Upper lobe of left lung (tissue), 6 donors: ENCODE measurements at regions not wholly inside any gene's neighbourhood (a gene's known extent, or its start where the extent isn't known, plus 50 kb on each side); places are given as distances from the start of the nearest gene placed in this dataset.

Experiments
- ATAC-seq, 2 donors: fragments of 200-7000 bp; cut with Tn5 transposase; one replicate each; pipeline ENCODE4 v1.9.1; 2022; ENCODE audit warnings: mild to moderate bottlenecking in 2 of 2, moderate library complexity in 2 of 2; ENCODE audit not compliant: low FRiP score in 2 of 2
- DNase-seq, 2 donors: peaks; one replicate each; pipeline ENCODE4 v3.0.0-alpha.2; 2019 to 2020
- H3K27ac ChIP-seq, 4 donors: fragments of 200-600 bp; sonication (generic); one replicate each; pipeline ENCODE4 v1.5.1; 2016 to 2019
- H3K27me3 ChIP-seq, 4 donors: fragments of 200-600 bp; sonication (generic); one replicate each; pipeline ENCODE4 v1.5.1; 2017 to 2019
- H3K36me3 ChIP-seq, 4 donors: fragments of 200-600 bp; sonication (generic); one replicate each; pipeline ENCODE4 v1.5.1; 2016 to 2019
- H3K4me1 ChIP-seq, 4 donors: fragments of 200-600 bp; sonication (generic); one replicate each; pipeline ENCODE4 v1.5.1; 2018 to 2019
- H3K4me3 ChIP-seq, 4 donors: fragments of 200-600 bp; sonication (generic); one replicate each; pipeline ENCODE4 v1.5.1; 2017 to 2019; ENCODE audit warnings: mild to moderate bottlenecking in 2 of 4, moderate library complexity in 1 of 4
- H3K9me3 ChIP-seq, 4 donors: fragments of 200-600 bp; sonication (generic); one replicate each; pipeline ENCODE4 v1.5.1; 2018 to 2019
- CTCF ChIP-seq, 6 experiments: fragments of 450-650 bp in 4 of 6; fragments of 200-600 bp in 2 of 6; sonication (generic) in 2 of 6; IDR thresholded peaks; one replicate each; pipeline ENCODE4 v1.5.1; 2016 to 2019; ENCODE audit warnings: antibody characterized with exemption in 6 of 6
- EP300 ChIP-seq, 4 donors: sonication (generic); formaldehyde crosslinking; IDR thresholded peaks; one replicate each; pipeline ENCODE4 v1.5.1; 2017; ENCODE audit warnings: antibody characterized with exemption in 4 of 4, control low read depth in 2 of 4
- POLR2A ChIP-seq, 4 donors: fragments of 450-650 bp; IDR thresholded peaks; one replicate each; pipeline ENCODE4 v1.5.1; 2016 to 2017; ENCODE audit warnings: antibody characterized with exemption in 4 of 4, mild to moderate bottlenecking in 2 of 4
- POLR2AphosphoS5 ChIP-seq, 2 donors: sonication (generic); formaldehyde crosslinking; IDR thresholded peaks; one replicate each; pipeline ENCODE4 v1.5.1; 2017; ENCODE audit warnings: antibody characterized with exemption in 2 of 2
- WGBS, 2 donors: methylation state at CpG; one replicate each; pipeline ENCODE4 v1.1.5; 2017 to 2018; 5-methylcytosine and 5-hydroxymethylcytosine counted together
- donor health status: DM: no; HTN: no; CAD: no; lungs with moderate emphysema.
- donor health status: DM: no; HTN: yes; CAD: no; lungs with severe emphysema.

GRCh38 chr4:71251261-71251660, 87.6 kb upstream of the SLC4A4 start:
- peak in 1 of 2 donors; percentile 71 for ATAC-seq
- 59 to 60% methylated on average over 2 of the region's 2 CpGs for WGBS, 2 donors
- no peak for TF ChIP-seq POLR2A (IDR thresholded peaks at IDR 0.05)
- TF ChIP-seq POLR2AphosphoS5 (IDR thresholded peaks at IDR 0.05), result no peak
- TF ChIP-seq CTCF (IDR thresholded peaks at IDR 0.05), result no peak
- TF ChIP-seq EP300 (IDR thresholded peaks at IDR 0.05), result no peak

DNA sequence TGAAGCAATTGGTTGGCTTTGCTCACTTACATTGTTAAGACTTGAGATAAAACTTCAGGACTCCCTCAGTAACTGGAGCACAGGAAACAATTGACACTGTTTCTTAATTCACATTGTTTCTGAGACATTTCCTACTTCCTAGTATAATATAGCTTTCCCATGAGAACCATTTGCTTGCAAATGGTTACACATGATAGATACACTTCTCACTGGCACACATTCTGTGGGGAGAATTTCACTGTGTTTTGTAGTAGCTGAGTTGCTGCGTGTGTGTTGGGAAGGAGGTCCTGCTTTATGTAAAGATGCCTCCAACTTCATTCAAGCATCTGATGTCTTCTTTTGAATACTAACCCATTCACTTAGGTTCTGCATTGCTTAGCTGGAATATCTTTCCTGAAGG, 85.3 kb upstream of the SLC4A4 start:
- ATAC-seq (no peak), DNase-seq (no peak)
- Histone ChIP-seq H3K27ac (no peak overlapping the region), H3K4me1 (peaks cover 0 to 10% (median 5%) of the 10 kb centered on the region in 4 donors), H3K4me3 (no peak overlapping the region), H3K9me3 (no peaks in the 10 kb centered on the region), H3K27me3 (no peaks in the 10 kb centered on the region), H3K36me3 (no peaks in the 10 kb centered on the region)
- WGBS, 2 donors, result 54 to 65% methylated on average over 1 of the region's 1 CpG
- TF ChIP-seq EP300 (IDR thresholded peaks at IDR 0.05), result no peak
- no peak for TF ChIP-seq POLR2AphosphoS5 (IDR thresholded peaks at IDR 0.05)
- no peak for TF ChIP-seq CTCF (IDR thresholded peaks at IDR 0.05)
- no peak for TF ChIP-seq POLR2A (IDR thresholded peaks at IDR 0.05)

More at GRCh38 chr4:71251261-71251660, 87.6 kb upstream of the SLC4A4 start:
- DNase-seq, result no peak
- no peaks in the 10 kb centered on the region for H3K9me3 ChIP-seq
- no peak overlapping the region for H3K4me3 ChIP-seq
- no peaks in the 10 kb centered on the region for H3K27me3 ChIP-seq
- no peak overlapping the region for H3K27ac ChIP-seq
- peaks cover 0 to 10% (median 5%) of the 10 kb centered on the region in 4 donors for H3K4me1 ChIP-seq
- no peaks in the 10 kb centered on the region for H3K36me3 ChIP-seq

DNA sequence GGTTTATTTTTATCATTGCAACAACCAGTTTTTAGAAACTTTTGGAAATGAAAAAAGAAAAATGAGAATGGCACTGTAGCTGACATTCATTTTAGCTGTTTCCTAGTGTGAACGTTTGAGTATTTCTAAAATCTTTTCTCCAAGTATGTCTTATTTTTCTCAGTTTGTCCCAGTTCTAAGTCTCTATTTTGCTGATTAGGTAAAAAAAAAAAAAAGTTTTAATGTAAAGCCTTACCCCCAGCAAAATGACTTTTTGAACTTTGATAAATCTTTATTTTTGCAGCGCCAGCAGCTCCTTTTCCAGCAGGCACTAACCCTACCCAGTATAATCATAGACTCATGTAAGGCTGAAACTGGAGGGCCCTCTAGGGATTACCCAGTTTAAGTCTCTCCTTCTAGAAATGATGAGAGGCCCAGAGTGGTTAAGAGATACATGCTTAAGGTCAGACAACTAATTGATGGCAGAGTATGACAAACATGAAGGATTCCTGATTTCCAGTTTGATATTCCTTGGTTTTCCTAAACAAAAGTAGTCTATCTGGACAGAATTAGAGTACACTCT, 84.3 kb upstream of the SLC4A4 start:
- H3K27ac ChIP-seq, result no peak overlapping the region
- H3K4me1 ChIP-seq, result peaks cover 3 to 13% (median 8%) of the 10 kb centered on the region in 4 donors
- no peak for TF ChIP-seq POLR2A (IDR thresholded peaks at IDR 0.05)
- no peak for TF ChIP-seq CTCF (IDR thresholded peaks at IDR 0.05)
- no peak for TF ChIP-seq EP300 (IDR thresholded peaks at IDR 0.05)
- no peak for TF ChIP-seq POLR2AphosphoS5 (IDR thresholded peaks at IDR 0.05)
- peak in 1 of 2 donors; percentile 38 for ATAC-seq
- H3K36me3 ChIP-seq, result no peaks in the 10 kb centered on the region
- H3K9me3 ChIP-seq, result no peaks in the 10 kb centered on the region
- no peak for DNase-seq
- no peaks in the 10 kb centered on the region for H3K27me3 ChIP-seq
- 66 to 72% methylated on average over 2 of the region's 2 CpGs for WGBS, 2 donors
- H3K4me3 ChIP-seq, result no peak overlapping the region

GRCh38 chr4:71255976-71256375, 82.8 kb upstream of the SLC4A4 start:
- no peaks in the 10 kb centered on the region for H3K27me3 ChIP-seq
- H3K4me3 ChIP-seq, result no peak overlapping the region
- no peak for TF ChIP-seq CTCF (IDR thresholded peaks at IDR 0.05)
- WGBS, 2 donors, result 92 to 95% methylated on average over 1 of the region's 1 CpG
- H3K36me3 ChIP-seq, result no peaks in the 10 kb centered on the region
- DNase-seq (no peak), ATAC-seq (no peak)
- H3K4me1 ChIP-seq, result peaks cover 15 to 26% (median 20%) of the 10 kb centered on the region in 4 donors
- H3K27ac ChIP-seq, result no peak overlapping the region
- H3K9me3 ChIP-seq, result no peaks in the 10 kb centered on the region

GRCh38 chr4:71257761-71258160, 81.1 kb upstream of the SLC4A4 start:
- DNase-seq (no peak), ATAC-seq (no peak)
- TF ChIP-seq POLR2AphosphoS5 (IDR thresholded peaks at IDR 0.05) (no peak), EP300 (IDR thresholded peaks at IDR 0.05) (no peak), POLR2A (IDR thresholded peaks at IDR 0.05) (no peak), CTCF (IDR thresholded peaks at IDR 0.05) (no peak)
- H3K27ac ChIP-seq, result no peak overlapping the region
- H3K9me3 ChIP-seq, result no peaks in the 10 kb centered on the region
- no peaks in the 10 kb centered on the region for H3K27me3 ChIP-seq
- no peaks in the 10 kb centered on the region for H3K36me3 ChIP-seq
- H3K4me1 ChIP-seq, result peaks cover 16 to 28% (median 25%) of the 10 kb centered on the region in 4 donors
- WGBS, 2 donors, result 60 to 63% methylated on average over 3 of the region's 3 CpGs
- H3K4me3 ChIP-seq, result no peak overlapping the region
